Fibroblast of mammary gland (primary cell): ENCODE measurements at regions not wholly inside any gene's neighbourhood (a gene's known extent, or its start where the extent isn't known, plus 50 kb on each side); places are given as distances from the start of the nearest gene placed in this dataset.

ENCODE experiments used
- DNase-seq: peaks from one replicate; pipeline ENCODE4 v3.0.0-alpha.2; 2010; ENCODE audit warnings: low read depth
- H3K4me3 ChIP-seq: 2 replicates; pipeline ENCODE4 v1.5.1; 2011; ENCODE audit warnings: low read depth, mild to moderate bottlenecking, low read length, moderate library complexity; ENCODE audit not compliant: control insufficient read depth
- CTCF ChIP-seq: conservative IDR thresholded peaks from 2 replicates; pipeline ENCODE4 v1.5.1; 2011; ENCODE audit warnings: low read depth, low read length, inconsistent platforms; ENCODE audit not compliant: control insufficient read depth, insufficient read depth

DNA sequence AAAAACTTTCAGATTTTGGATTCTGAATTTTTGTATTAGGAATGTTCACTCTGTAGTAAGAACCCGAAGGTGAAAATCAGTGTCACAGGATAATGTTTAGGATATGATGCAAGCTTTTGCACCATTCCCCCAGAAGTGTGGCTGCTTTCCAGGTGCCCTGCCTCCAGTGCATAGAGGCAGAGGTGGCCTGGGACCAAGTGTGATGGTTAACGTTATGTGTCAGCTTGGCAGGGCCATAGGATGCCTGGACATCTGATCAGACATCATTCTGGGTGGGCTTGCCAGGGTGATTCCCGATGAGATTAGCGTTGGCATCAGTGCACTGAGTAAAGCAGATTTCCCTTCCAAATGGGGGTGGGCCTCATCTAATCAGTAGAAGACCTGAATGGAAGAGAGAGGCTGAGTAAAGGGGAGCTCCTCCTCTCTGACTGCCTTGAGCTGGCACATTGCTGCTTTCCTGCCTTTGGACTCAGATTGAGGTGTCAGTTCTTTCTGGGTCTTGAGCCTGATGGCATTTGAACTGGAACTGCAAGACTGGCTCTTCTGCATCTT lies 177.4 kb upstream of the HS6ST1 start:
- no peak for DNase-seq
- no peak for TF ChIP-seq CTCF
- no peak overlapping the region for H3K4me3 ChIP-seq

DNA sequence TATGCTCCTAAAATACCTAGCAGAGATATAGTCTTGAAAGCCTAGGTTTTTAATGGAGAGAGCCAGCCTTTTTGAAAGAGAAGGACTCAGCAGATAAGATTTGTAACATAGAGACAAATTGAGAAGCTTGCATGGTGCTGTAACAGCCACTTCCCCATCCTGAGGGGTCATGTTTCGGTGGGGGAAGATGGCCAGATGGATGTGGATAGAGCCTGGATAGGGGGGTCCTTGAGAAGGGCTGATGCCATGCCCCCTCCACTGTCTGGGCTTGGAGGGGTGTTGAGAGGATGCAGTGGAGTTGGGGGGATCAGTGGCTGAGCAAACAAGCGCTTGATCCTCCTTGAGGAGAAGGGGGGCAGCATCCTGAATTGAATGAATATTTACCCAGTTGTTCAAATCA lies 178.0 kb upstream of the HS6ST1 start:
- TF ChIP-seq CTCF: no peak
- H3K4me3 ChIP-seq: no peak overlapping the region
- DNase-seq: no peak

GRCh38 chr2:128497461-128497860 lies 178.8 kb upstream of the HS6ST1 start:
- H3K4me3 ChIP-seq: no peak overlapping the region
- no peak for DNase-seq
- no peak for TF ChIP-seq CTCF

GRCh38 chr2:128498086-128498485 lies 179.4 kb upstream of the HS6ST1 start:
- no peak for TF ChIP-seq CTCF
- no peak overlapping the region for H3K4me3 ChIP-seq
- no peak for DNase-seq

DNA sequence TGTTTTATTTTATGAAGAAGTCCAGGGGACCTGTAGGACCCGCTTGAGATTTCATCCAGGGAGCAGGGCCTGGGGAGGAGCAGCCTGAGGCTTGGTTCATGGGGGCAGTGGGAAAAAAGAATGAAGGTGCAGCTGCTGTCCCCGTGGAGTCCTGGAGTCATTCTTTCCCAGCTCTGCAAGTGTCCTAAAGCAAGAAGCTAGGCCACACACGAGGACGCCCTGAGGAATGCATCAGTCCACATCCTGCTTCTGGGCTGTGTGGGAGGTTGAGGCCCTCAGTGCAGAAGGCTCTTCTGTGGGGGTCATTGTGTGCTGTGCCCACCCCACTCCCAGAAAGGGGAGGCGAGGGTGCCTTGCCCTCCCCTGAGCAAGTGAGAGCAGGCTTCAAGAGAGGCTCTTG lies 179.9 kb upstream of the HS6ST1 start:
- no peak for DNase-seq
- TF ChIP-seq CTCF: no peak
- H3K4me3 ChIP-seq: no peak overlapping the region

DNA sequence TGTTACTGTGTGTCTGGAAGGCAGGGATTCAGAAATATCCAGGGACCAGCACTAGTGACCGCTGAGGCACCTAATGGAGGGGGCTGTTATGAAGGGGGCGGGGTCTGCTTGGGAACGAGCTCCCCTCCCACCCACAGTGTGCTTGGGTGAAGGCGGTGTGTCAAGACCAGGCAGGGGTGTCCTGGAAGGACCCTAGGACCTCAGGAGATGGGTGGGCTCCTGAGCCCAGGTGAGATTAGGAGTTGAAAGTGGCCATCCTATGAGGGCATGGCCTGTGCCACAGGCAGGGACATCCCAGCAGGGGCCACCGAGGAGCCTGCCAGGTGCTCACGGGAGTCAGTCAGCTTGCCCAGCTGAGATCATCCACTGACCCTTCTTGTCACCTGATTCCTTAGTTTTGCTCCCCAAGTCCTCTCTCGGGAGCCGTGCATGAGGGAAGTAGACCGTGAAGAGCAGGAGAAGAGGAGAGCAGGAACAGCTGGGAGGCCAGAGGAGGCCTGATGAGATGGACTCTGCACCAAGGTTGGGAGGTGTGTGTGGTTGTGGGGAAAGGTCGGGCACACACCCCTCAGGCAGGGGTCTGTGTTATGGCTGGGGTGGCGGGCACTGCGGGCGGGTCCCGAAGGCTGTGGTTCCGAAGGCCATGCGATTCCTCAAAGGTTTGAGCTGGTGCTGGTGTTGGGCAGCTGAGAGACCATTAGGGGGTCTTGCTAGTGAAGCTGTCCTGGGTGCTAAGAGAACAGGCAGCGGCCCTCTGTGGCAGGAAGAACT lies 180.9 kb upstream of the HS6ST1 start:
- TF ChIP-seq CTCF: no peak
- no peak for DNase-seq
- no peak overlapping the region for H3K4me3 ChIP-seq
